NCI-H187 (cell line): ENCODE measurements at regions not wholly inside any gene's neighbourhood (a gene's known extent, or its start where the extent isn't known, plus 50 kb on each side); places are given as distances from the start of the nearest gene placed in this dataset.
"Not testable (repeated sequence)": the region's sequence is repeated elsewhere in the genome, so short reads cannot be mapped to it uniquely, and the experiment has no call there.

ENCODE experiments used
- DNase-seq, 2 experiments: peaks; one replicate each; lab custom pipeline; 2025; lab: John Stamatoyannopoulos, UW

- no peak for DNase-seq
These were observed 1342.2 kb downstream of the PLA2G4A start for GRCh38 chr1:188170935-188171334.

DNA sequence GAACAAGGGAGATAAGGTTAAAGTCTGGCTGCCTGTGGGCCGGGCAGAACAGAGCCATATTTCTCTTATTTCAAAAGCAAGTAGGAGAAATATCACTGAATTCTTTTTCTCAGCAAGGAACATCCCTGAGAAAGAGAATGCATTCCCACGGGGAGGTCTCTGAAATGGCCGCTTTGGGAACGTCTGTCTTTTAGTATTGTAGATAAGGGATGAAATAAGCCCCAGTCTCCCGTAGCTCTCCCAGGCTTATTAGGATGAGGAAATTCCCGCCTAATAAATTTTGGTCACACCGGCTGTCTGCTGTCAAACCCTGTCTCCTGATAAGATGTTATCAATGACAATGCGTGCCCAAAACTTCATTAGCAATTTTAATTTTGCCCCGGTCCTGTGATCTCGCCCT is 1353.3 kb downstream of the PLA2G4A start:
- DNase-seq, result not testable (repeated sequence)

GRCh38 chr1:188188317-188188716 is 1359.6 kb downstream of the PLA2G4A start:
- no peak for DNase-seq

DNA sequence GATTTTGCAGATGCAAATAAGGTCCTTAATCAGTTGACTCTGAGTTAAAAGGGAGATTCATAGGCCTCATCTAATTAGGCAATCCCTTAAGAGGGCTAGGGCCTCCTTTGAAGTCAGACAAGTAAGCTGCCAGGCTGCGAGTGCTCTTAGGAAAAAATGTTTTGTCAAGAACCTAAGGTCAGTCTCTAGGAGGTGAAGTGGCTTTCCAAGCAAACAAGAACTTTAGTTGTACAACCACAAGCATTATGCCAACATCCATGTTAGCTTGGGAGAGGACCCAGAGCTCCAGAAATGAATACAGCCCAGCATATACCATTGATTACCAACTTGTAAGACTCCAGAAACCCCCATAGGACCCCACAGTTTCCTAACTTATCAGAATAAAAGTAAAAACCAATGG is 1366.2 kb downstream of the PLA2G4A start:
- DNase-seq, result peak; percentile 23 to 43

- no peak for DNase-seq
These were observed 1389.5 kb downstream of the PLA2G4A start for GRCh38 chr1:188218289-188218688.

GRCh38 chr1:188220051-188220450 is 1391.3 kb downstream of the PLA2G4A start:
- DNase-seq, result no peak

DNA sequence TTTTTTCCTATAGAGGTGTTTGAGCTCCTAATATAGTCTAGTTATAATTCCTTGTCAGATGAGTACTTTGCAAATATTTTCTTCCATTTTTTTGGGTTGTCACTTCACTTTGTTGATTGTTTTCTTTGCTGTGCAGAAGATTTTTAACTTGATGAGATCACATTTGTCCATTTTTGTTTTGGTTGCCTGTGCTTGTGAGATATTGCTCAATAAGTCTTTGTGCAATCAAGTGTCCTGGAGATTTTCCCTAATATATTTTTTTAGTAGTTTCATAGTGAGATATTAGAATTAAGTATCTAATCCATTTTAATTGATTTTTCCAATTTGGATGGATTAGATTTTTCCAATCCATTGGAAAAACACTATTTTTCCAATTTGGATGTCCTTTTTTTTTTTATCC is 1395.5 kb downstream of the PLA2G4A start:
- DNase-seq, result no peak

GRCh38 chr1:188225975-188226374 is 1397.2 kb downstream of the PLA2G4A start:
- DNase-seq, result no peak

DNA sequence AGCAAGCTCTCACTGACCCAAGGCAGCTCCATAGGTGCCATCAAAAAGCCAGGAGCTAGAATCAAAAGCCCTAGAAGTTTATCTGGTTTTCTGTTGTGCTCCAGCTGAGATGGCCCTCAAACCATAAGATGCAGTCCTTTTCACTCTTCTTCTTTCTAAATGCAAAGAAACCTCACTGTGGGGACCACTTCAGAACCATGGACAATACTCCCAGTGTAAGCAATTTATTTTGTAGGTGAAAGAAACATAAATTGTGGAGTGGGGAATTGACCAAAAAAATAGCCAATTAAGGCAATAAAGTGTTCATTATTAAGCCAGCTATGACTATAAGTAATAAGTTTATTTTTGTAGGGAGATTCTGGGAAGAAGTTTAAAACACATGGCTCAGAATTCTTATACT is 1399.9 kb downstream of the PLA2G4A start:
- no peak for DNase-seq

GRCh38 chr1:188237573-188238348 is 1409.0 kb downstream of the PLA2G4A start:
- no peak for DNase-seq

DNA sequence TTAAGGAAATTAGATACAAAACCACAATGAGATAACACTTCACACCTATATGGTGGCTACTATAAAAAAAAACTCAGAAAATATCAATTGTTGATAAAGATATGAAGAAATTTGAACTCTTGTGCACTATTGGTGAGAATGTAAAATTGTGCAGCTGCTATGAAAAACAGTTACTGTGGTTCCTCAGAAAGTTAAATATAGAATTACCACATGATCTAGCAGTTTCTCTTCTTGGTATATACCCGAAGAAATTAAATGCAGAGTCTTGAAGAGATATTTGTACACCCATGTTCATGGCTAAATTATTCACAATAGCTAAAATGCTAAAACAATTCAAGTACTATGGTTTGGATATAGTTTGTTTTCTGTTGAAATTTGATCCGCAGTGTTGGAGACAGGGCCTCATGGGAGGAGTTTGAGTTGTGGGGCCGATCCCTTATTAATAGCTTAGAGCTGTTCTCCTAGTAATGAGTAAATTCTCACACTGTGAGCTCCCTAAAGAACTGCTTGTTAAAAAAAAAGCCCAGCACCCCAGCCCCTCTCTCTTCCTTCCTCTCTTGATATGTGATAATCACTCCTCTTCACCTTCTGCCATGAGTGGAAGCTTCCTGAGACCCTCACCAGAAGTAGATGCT is 1412.1 kb downstream of the PLA2G4A start:
- no peak for DNase-seq

DNA sequence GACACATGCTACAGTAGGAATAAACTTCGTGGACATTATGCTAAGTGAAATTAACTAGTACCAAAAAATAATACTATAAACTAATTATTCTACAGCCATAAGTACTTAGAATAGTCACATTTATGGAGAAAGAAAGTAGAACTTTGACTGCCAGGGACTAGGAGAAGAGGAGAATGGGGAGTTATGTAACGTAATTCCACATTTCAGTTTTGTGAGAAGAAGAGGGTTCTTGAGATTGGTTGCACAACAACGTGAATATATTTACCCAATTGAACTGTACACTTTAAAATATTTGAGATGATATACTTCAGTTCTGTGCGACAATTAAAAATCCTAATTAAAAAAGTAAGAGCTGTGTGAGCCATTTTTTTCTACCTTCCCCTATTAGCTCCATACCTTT is 1412.9 kb downstream of the PLA2G4A start:
- no peak for DNase-seq

DNA sequence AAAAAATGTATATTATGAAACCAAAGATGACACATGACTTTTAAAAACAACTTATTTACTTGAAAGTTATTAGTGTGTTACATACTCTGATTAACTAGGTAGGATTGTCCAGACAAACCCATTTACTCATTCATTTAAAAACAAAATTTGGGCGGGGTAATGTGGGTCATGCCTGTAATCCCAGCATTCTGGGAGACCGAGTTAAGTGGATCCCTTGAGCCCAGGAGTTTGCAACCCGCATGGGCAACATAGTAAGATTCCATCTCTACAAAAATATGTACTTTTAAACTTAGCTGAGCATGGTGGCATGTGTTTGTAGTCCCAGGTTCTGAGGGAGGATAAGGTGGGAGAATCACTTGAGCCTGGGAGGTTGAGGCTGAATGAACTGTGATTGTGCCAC is 1414.7 kb downstream of the PLA2G4A start:
- no peak for DNase-seq

DNA sequence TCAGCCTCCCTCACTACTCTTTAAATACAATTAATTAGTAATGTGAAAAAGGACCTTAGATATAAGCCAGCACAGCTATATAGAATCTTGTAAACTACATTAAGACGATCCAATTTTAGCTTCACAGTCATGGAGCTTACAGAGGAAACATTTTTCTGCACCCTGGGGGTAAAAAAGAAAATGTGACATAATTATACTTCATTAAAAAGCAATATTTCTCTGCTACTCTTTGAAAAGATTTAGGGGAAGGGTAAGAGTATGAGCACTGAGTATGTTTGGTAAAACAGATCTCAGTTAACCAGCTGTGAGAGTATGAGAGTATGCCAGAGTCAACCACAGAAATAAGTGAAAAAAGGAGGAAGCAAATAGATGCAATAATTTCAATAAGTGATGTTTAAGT is 1415.9 kb downstream of the PLA2G4A start:
- no peak for DNase-seq

DNA sequence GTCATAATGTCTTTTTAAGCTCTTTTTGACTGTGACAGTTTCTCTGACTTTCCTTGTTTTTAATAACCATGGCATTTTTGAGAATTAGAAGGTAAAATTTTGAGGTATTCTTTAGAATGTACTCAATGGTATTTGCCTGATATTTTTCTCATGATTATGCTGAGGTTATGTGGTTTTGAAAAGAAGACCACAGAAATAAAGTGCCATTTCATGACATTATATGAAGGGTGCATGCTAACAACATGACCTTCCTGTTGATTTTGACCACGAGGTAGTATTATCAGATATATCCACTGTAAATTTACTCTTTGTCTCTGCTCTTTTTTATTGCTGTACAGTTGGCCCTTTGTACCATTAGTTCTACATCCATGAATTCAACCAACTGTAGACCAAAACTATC is 1418.5 kb downstream of the PLA2G4A start:
- no peak for DNase-seq

GRCh38 chr1:188249811-188250210 is 1421.1 kb downstream of the PLA2G4A start:
- no peak for DNase-seq

DNA sequence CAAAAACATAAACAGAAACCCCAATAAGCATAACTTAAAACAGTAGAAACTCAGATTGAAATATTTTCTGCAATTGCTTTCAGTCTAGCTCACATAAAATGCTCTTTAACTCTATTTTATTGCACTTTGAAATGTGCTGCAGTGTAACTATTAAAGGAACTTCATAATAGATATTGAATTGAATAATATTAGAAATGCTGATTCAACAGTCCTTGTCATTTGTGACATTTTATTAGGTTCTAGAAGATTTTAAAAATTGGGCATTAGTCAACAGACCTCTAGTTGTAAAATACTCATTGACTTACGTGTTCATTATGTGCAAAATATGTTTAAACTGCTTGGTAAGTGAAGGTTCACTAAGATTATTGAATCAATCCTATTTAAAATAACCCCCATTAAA is 1422.3 kb downstream of the PLA2G4A start:
- DNase-seq, result no peak

- no peak for DNase-seq
These were observed 1433.1 kb downstream of the PLA2G4A start for GRCh38 chr1:188261849-188262248.

DNA sequence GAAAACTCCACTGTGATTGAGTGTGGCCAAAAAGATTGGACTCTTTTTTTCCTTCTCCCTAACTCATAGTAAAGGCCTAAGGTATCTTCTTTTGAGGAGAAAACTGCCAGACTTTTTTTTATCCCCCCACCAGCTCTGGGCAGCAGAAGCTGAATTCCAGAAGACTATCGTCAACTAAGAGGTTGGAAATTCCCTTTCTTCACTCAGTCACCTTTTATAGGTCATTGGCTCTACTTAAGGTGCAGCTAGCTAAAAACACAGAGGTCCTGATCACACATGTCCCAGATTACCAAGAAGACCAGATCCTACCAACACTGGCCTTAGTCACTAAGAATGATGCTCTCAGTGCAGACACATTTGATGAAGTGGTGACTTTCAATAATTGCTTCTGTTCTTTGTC is 1441.2 kb downstream of the PLA2G4A start:
- no peak for DNase-seq

- no peak for DNase-seq
These were observed 1441.7 kb downstream of the PLA2G4A start for GRCh38 chr1:188270497-188270896.

GRCh38 chr1:188277771-188278170 is 1449.0 kb downstream of the PLA2G4A start:
- no peak for DNase-seq

- no peak for DNase-seq
These were observed 1453.2 kb downstream of the PLA2G4A start for GRCh38 chr1:188281921-188282320.

DNA sequence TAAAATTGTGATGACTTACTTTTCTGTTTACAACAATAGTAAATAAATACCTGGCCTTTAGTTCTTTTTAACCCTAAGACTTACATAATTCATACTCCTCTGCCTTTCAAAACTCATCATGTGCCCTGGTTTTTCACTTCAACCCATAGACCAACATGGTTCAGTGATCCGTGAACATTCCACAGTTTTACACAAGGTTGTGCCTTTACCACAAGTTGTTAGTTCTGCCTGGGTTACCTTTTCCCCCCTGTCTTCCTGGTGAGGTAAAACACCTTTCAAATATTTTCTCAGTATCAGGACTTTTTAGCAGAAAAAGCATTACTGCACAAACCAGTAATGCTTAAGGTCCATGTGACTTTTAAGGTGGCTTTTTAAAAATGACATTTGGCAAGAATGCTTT is 1466.4 kb downstream of the PLA2G4A start:
- no peak for DNase-seq

- no peak for DNase-seq
These were observed 1474.0 kb downstream of the PLA2G4A start for GRCh38 chr1:188302746-188303145.
